Right atrium auricular region (tissue), 2 donors: ENCODE measurements at regions not wholly inside any gene's neighbourhood (a gene's known extent, or its start where the extent isn't known, plus 50 kb on each side); places are given as distances from the start of the nearest gene placed in this dataset.

Experiments
- DNase-seq: peaks from one replicate; pipeline ENCODE4 v3.0.0-alpha.2; 2019; ENCODE audit warnings: low spot score
- H3K27ac ChIP-seq, 2 donors: fragments of 200-600 bp; sonication (generic); 1 replicate in 1 of 2; 2 replicates in 1 of 2; pipeline ENCODE4 v1.5.1; 2016 to 2019
- H3K27me3 ChIP-seq, 2 donors: fragments of 200-600 bp; sonication (generic); one replicate each; pipeline versions ENCODE4 v1.5.1 to v1.6.0; 2017 to 2019
- H3K36me3 ChIP-seq: fragments of 200-600 bp; sonication (generic); one replicate; pipeline ENCODE4 v1.5.1; 2016
- H3K4me1 ChIP-seq, 2 donors: fragments of 200-600 bp; sonication (generic); one replicate each; pipeline versions ENCODE4 v1.5.1 to v1.6.0; 2017 to 2019
- H3K4me3 ChIP-seq, 2 donors: fragments of 200-600 bp; sonication (generic); 1 replicate in 1 of 2; 2 replicates in 1 of 2; pipeline ENCODE4 v1.5.1; 2017 to 2019; ENCODE audit warnings: mild to moderate bottlenecking in 1 of 2, moderate library complexity in 1 of 2
- H3K9me3 ChIP-seq, 2 donors: fragments of 200-600 bp; sonication (generic); one replicate each; pipeline ENCODE4 v1.5.1; 2019
- CTCF ChIP-seq, 2 donors: fragments of 200-600 bp; sonication (generic); IDR thresholded peaks; one replicate each; pipeline ENCODE4 v1.5.1; 2019; ENCODE audit warnings: antibody characterized with exemption in 2 of 2

DNA sequence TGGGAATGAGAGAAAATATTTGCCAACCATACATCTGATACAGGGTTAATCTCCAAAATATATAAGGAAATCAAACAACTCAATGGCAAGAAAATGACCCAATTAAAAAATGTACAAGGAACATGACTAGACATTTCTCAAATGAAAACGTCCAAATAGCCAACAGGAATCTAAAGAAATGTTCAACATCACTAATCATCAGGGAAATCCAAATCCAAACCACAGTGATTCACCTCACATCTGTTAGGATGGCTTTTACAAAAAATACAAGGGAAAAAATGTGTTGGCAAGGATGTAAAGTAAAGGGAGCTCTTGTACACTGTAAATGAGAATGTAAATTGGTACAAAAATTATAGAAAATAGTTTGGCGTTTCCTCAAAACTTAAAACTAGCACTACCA lies 54.7 kb upstream of the ZRANB2 start:
- Histone ChIP-seq H3K27ac (no peak overlapping the region), H3K4me3 (no peak overlapping the region), H3K9me3 (peaks cover 0 to 30% of the 10 kb centered on the region in 2 donors), H3K27me3 (no peaks in the 10 kb centered on the region), H3K4me1 (no peaks in the 10 kb centered on the region), H3K36me3 (no peaks in the 10 kb centered on the region)
- no peak for TF ChIP-seq CTCF (IDR thresholded peaks at IDR 0.05)
- DNase-seq: no peak
